ENCODE measurements at regions not wholly inside any gene's neighbourhood (a gene's known extent, or its start where the extent isn't known, plus 50 kb on each side); places are given as distances from the start of the nearest gene placed in this dataset.

GRCh38 chr3:89625945-89626344, 518.5 kb downstream of the EPHA3 start:
- TF ChIP-seq CTCF (IDR thresholded peaks at IDR 0.05; ENCODE audit: low read depth, low read length) (no peak), EZH2phosphoT487 (IDR thresholded peaks at IDR 0.05; ENCODE audit: low read depth) (no peak)

All from OCI-LY3 (cell line).